ENCODE measurements at regions not wholly inside any gene's neighbourhood (a gene's known extent, or its start where the extent isn't known, plus 50 kb on each side); places are given as distances from the start of the nearest gene placed in this dataset.

DNA sequence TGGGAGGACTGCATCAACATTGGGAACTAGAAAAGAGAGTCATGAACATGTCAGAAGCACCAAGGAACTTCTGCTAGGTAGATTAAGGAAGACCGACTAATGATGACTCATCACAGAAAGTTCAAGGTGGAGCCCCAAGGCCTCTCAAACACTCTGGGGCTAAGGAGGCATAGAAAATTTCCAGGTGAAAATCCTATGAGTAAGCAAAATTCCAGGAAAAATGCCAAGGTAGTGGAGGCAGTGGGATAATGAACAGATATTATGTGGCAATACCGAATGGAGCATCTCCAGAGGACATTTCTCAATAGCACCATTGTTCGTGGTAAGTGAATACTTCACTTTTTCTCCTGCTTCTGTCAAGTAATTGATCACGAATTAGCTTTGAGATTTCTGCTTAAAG, 336.5 kb downstream of the MZT1 start:
- intact Hi-C loops (cut with DNase I) = no loop called here
- DNase-seq = no peak
- Histone ChIP-seq H3K9me3 (no peaks in the 10 kb centered on the region), H3K4me1 (no peaks in the 10 kb centered on the region), H3K27me3 (no peaks in the 10 kb centered on the region), H3K4me3 (no peak overlapping the region), H3K36me3 (no peaks in the 10 kb centered on the region), H3K27ac (no peak overlapping the region)
- TF ChIP-seq EP300 (IDR thresholded peaks at IDR 0.05) (no peak), POLR2A (IDR thresholded peaks at IDR 0.05) (no peak), POLR2AphosphoS5 (IDR thresholded peaks at IDR 0.05) (no peak)
- TF ChIP-seq, protein P1, sequence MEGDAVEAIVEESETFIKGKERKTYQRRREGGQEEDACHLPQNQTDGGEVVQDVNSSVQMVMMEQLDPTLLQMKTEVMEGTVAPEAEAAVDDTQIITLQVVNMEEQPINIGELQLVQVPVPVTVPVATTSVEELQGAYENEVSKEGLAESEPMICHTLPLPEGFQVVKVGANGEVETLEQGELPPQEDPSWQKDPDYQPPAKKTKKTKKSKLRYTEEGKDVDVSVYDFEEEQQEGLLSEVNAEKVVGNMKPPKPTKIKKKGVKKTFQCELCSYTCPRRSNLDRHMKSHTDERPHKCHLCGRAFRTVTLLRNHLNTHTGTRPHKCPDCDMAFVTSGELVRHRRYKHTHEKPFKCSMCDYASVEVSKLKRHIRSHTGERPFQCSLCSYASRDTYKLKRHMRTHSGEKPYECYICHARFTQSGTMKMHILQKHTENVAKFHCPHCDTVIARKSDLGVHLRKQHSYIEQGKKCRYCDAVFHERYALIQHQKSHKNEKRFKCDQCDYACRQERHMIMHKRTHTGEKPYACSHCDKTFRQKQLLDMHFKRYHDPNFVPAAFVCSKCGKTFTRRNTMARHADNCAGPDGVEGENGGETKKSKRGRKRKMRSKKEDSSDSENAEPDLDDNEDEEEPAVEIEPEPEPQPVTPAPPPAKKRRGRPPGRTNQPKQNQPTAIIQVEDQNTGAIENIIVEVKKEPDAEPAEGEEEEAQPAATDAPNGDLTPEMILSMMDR (IDR thresholded peaks at IDR 0.05) = no peak
- WGBS, 2 donors = 92 to 94% methylated on average over 4 of the region's 4 CpGs

DNA sequence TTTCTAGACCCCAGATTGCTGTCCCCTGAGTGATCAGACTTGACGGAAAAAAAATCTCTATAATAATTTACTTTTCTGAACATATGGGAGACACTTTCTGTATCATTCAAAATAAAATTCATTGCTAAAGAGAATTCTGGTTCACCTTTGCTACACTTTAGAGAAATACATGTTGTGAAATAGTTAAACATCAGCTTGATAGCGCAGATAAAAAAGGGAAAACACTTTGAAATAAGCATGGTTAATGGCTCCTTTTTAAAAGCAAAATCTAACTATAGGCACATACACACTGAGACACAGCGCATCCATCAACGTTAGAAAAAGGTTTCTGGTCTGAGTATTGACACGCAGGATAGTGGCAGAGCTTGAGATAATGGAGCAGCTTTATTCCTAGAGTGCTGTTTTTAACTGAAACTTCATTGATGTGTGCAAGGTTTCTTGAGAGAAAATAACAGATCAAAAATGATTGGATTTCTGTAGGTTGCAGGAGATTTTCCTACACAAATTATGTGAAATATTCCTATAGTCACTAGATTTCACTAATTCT, 341.2 kb downstream of the MZT1 start:
- H3K4me3 ChIP-seq = no peak overlapping the region
- DNase-seq = no peak
- no peak overlapping the region for H3K27ac ChIP-seq
- intact Hi-C loops (cut with DNase I) = no loop called here
- TF ChIP-seq, protein P1 (IDR thresholded peaks at IDR 0.05) = no peak
- no peaks in the 10 kb centered on the region for H3K27me3 ChIP-seq
- H3K4me1 ChIP-seq = no peaks in the 10 kb centered on the region
- no peaks in the 10 kb centered on the region for H3K9me3 ChIP-seq
- no peaks in the 10 kb centered on the region for H3K36me3 ChIP-seq
- 92% methylated on average over 5 of the region's 5 CpGs for WGBS, 2 donors

DNA sequence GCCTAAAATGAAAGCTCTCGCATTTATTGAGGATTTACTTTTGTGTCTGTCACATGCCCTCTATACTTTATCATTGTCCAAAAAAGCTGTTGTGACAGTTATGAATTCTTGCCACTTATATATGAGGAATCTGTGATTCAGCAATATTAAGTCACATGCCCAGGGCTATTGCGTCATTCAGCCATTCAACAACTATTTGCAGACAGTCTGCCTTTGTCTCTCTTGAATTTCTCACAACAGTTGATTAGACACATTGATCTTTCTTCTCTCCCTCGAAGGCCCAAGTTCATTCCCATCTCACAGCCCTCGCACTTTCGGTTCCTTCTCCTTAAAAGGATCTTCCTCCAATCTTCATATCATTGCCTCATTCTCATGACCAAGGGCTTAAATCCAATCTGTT, 342.6 kb downstream of the MZT1 start:
- no peak overlapping the region for H3K27ac ChIP-seq
- intact Hi-C loops (cut with DNase I) = no loop called here
- no peak for DNase-seq
- no peaks in the 10 kb centered on the region for H3K9me3 ChIP-seq
- no peaks in the 10 kb centered on the region for H3K36me3 ChIP-seq
- H3K4me1 ChIP-seq = no peaks in the 10 kb centered on the region
- WGBS, 2 donors = 88 to 89% methylated on average over 5 of the region's 5 CpGs
- TF ChIP-seq POLR2A (IDR thresholded peaks at IDR 0.05) = no peak
- TF ChIP-seq, protein P1 (IDR thresholded peaks at IDR 0.05) = no peak
- no peak for TF ChIP-seq EP300 (IDR thresholded peaks at IDR 0.05)
- TF ChIP-seq POLR2AphosphoS5 (IDR thresholded peaks at IDR 0.05) = no peak
- H3K4me3 ChIP-seq = no peak overlapping the region
- H3K27me3 ChIP-seq = no peaks in the 10 kb centered on the region

DNA sequence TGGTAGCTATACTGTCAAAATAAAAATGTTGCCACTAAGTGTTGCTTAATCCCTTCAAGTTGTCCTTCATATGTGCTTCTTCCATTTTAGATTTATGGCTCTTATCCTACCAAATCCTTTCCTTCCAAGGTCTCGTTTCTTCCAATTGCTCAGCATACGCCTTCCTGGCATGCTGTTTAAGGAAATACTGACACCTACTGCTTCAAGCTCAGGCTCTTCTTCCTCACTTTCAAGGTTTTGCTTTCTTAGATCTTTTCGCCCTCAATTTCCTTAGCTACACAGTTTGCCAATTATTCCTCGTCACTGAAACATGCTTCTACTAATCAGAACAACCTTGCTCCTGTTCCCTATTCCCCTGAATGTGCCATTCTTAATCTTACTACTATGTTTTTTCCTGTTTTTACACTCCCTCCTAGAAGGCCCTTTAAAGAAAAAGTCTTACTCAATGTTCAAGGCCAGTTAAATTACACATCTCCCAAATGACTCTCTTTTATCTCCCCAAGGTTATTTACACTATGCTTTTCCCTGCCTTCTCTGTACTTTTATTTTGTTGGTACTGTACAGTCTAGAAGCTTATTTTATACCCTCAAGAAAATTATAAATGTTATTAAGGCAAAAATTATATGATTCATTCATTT, 343.1 kb downstream of the MZT1 start:
- WGBS, 2 donors = 66 to 69% methylated on average over 4 of the region's 4 CpGs
- Histone ChIP-seq H3K27ac (no peak overlapping the region), H3K4me3 (no peak overlapping the region), H3K9me3 (no peaks in the 10 kb centered on the region), H3K27me3 (no peaks in the 10 kb centered on the region), H3K4me1 (no peaks in the 10 kb centered on the region), H3K36me3 (no peaks in the 10 kb centered on the region)
- TF ChIP-seq POLR2A (IDR thresholded peaks at IDR 0.05) (no peak), POLR2AphosphoS5 (IDR thresholded peaks at IDR 0.05) (no peak), EP300 (IDR thresholded peaks at IDR 0.05) (no peak)
- TF ChIP-seq, protein P1 (IDR thresholded peaks at IDR 0.05) = no peak
- no peak for DNase-seq
- intact Hi-C loops (cut with DNase I) = no loop called here

DNA sequence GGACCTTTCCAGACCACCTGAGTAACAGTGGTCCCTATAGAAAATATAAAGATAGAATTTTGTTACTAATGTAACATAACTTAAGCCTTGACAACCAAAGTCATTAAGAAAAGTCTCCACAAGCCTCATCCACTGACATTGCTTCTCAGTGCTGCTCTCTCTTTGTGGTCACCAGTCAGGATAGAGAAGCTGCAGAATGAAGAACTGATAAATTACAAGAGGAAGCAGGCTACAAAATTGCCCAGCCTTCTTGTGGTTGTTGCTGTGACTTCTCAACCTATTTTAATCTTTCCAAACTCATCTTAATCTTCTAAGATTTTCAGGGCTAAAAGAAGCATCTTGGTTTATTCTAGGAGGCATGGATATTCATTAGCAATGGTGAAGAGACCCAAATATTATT, 343.8 kb downstream of the MZT1 start:
- H3K36me3 ChIP-seq = no peaks in the 10 kb centered on the region
- no peaks in the 10 kb centered on the region for H3K27me3 ChIP-seq
- H3K27ac ChIP-seq = no peak overlapping the region

More for the DNA sequence above, 343.8 kb downstream of the MZT1 start:
- intact Hi-C loops (cut with DNase I) = no loop called here
- Histone ChIP-seq H3K4me1 (no peaks in the 10 kb centered on the region), H3K4me3 (no peak overlapping the region), H3K9me3 (no peaks in the 10 kb centered on the region)
- TF ChIP-seq POLR2AphosphoS5 (IDR thresholded peaks at IDR 0.05) (no peak), EP300 (IDR thresholded peaks at IDR 0.05) (no peak), POLR2A (IDR thresholded peaks at IDR 0.05) (no peak)
- TF ChIP-seq, protein P1 (IDR thresholded peaks at IDR 0.05) = no peak
- no peak for DNase-seq

Measured in sigmoid colon (tissue), 6 donors.